Endothelial cell of umbilical vein (primary cell): ENCODE measurements at regions not wholly inside any gene's neighbourhood (a gene's known extent, or its start where the extent isn't known, plus 50 kb on each side); places are given as distances from the start of the nearest gene placed in this dataset.

Experiments
- BruUV-seq: library from RNA; stranded (reverse); fragments of 400-500 nt; replicated peaks from 2 replicates; lab custom pipeline; 2021; lab: Mats Ljungman, UMichigan
- CTCF ChIA-PET: fragments of 300-600, 350-600 bp; sonication (Branson Sonifier 250); formaldehyde crosslinking; loops from one replicate; lab custom pipeline; 2021; ENCODE audit warnings: antibody characterized with exemption, inconsistent platforms; lab: Charles Lee
- POLR2A ChIA-PET: fragments of 300-600, 350-600 bp; sonication (Branson Sonifier 250); formaldehyde crosslinking; loops from one replicate; lab custom pipeline; 2021; ENCODE audit warnings: antibody characterized with exemption, inconsistent platforms; lab: Charles Lee
- DNase-seq: peaks from one replicate; pipeline ENCODE4 v3.0.0-alpha.2; 2011; ENCODE audit warnings: low read depth, low spot score
- FAIRE-seq: peaks from 2 replicates; lab custom pipeline; 2011; peaks lifted over from hg19 to GRCh38; lab: Jason Lieb, UNC
- H2AFZ ChIP-seq: 2 replicates; pipeline ENCODE4 v1.6.0; 2012; ENCODE audit warnings: low read depth, low read length, control low read depth, inconsistent platforms
- H3K27ac ChIP-seq: 2 replicates; pipeline ENCODE4 v1.5.1; 2011; ENCODE audit warnings: low read depth, mild to moderate bottlenecking, control low read depth, low read length, moderate library complexity; ENCODE audit not compliant: insufficient read depth
- H3K27me3 ChIP-seq, 2 experiments: 2 replicates each; pipeline versions ENCODE4 v1.6.0 to v1.6.1; 2011; ENCODE audit warnings: low read length in 2 of 2, mixed read lengths in 1 of 2; ENCODE audit not compliant: control insufficient read depth in 2 of 2, insufficient read depth in 2 of 2
- H3K36me3 ChIP-seq, 2 experiments: 2 replicates in 1 of 2; 3 replicates in 1 of 2; pipeline ENCODE4 v1.5.1; 2011; ENCODE audit warnings: low read length in 2 of 2, mild to moderate bottlenecking in 1 of 2, moderate library complexity in 1 of 2; ENCODE audit not compliant: control insufficient read depth in 2 of 2, insufficient read depth in 2 of 2; ENCODE audit errors: extremely low read depth in 1 of 2
- H3K4me1 ChIP-seq: 3 replicates; pipeline ENCODE4 v1.5.1; 2011; ENCODE audit warnings: mild to moderate bottlenecking, low read length; ENCODE audit not compliant: control insufficient read depth, insufficient read depth; ENCODE audit errors: extremely low read depth
- H3K4me2 ChIP-seq: 2 replicates; pipeline ENCODE4 v1.6.1; 2011; ENCODE audit warnings: low read length, control low read depth, mixed read lengths; ENCODE audit not compliant: insufficient read depth
- H3K4me3 ChIP-seq, 3 experiments: fragments of 200-600 bp in 1 of 3; sonication (generic), shearing (Covaris generic) in 1 of 3; replicated peaks in 1 of 3; 2 replicates each; pipeline ENCODE4 v1.5.1; 2011 to 2016; ENCODE audit warnings: control low read depth in 3 of 3, low read length in 3 of 3, mild to moderate bottlenecking in 2 of 3, inconsistent platforms in 1 of 3, low read depth in 1 of 3, moderate library complexity in 1 of 3; ENCODE audit not compliant: insufficient read depth in 1 of 3
- H3K79me2 ChIP-seq: 2 replicates; pipeline ENCODE4 v1.6.0; 2012; ENCODE audit warnings: low read length, inconsistent platforms; ENCODE audit not compliant: control insufficient read depth, insufficient read depth
- H3K9ac ChIP-seq: replicated peaks from 2 replicates; pipeline ENCODE3; 2011; ENCODE audit warnings: low read length, control low read depth; ENCODE audit not compliant: insufficient read depth; ENCODE audit errors: extremely low read depth
- H3K9me1 ChIP-seq: replicated peaks from 3 replicates; pipeline ENCODE4 v1.6.0; 2011; ENCODE audit warnings: mild to moderate bottlenecking, low read length; ENCODE audit not compliant: control insufficient read depth, insufficient read depth; ENCODE audit errors: extremely low read depth
- H3K9me3 ChIP-seq: replicated peaks from 2 replicates; pipeline ENCODE4 v1.5.1; 2012; ENCODE audit warnings: low read length, inconsistent platforms; ENCODE audit not compliant: control insufficient read depth, insufficient read depth
- H4K20me1 ChIP-seq: replicated peaks from 2 replicates; pipeline ENCODE3; 2011; ENCODE audit warnings: mild to moderate bottlenecking, low read length; ENCODE audit not compliant: control insufficient read depth, insufficient read depth; ENCODE audit errors: extremely low read depth
- CTCF ChIP-seq, 2 donors: IDR thresholded peaks; 1 replicate in 1 of 2; 2 replicates in 1 of 2; pipeline ENCODE4 v1.5.1; 2011; ENCODE audit warnings: low read length in 2 of 2, mild to moderate bottlenecking in 2 of 2, moderate library complexity in 2 of 2, control low read depth in 1 of 2, inconsistent platforms in 1 of 2, low read depth in 1 of 2; ENCODE audit not compliant: insufficient read depth in 1 of 2; ENCODE audit errors: extremely low read depth in 1 of 2
- EZH2 ChIP-seq: IDR thresholded peaks from 2 replicates; pipeline ENCODE4 v1.6.1; 2012; ENCODE audit warnings: borderline replicate concordance, low read depth, mild to moderate bottlenecking, moderate library complexity, low read length, inconsistent platforms; ENCODE audit not compliant: severe bottlenecking
- FOS ChIP-seq: IDR thresholded peaks from 2 replicates; pipeline ENCODE4 v1.6.1; 2011; ENCODE audit warnings: mild to moderate bottlenecking, low read length, moderate library complexity, borderline replicate concordance; ENCODE audit not compliant: insufficient read depth
- GATA2 ChIP-seq: IDR thresholded peaks from 2 replicates; pipeline ENCODE4 v1.7.0; 2011; ENCODE audit warnings: low read depth, mild to moderate bottlenecking, moderate library complexity, mixed read lengths, low read length; ENCODE audit not compliant: insufficient read length, insufficient read depth
- JUN ChIP-seq: IDR thresholded peaks from 2 replicates; pipeline ENCODE4 v1.6.1; 2011; ENCODE audit warnings: borderline replicate concordance, low read depth; ENCODE audit not compliant: insufficient read length, insufficient read depth
- MAX ChIP-seq: IDR thresholded peaks from 2 replicates; pipeline ENCODE4 v1.6.1; 2011; ENCODE audit not compliant: insufficient read depth, insufficient read length
- MYC ChIP-seq: IDR thresholded peaks from one replicate; pipeline ENCODE4 v1.6.1; 2011; ENCODE audit warnings: mild to moderate bottlenecking, low read depth, low read length
- POLR2A ChIP-seq: IDR thresholded peaks from 2 replicates; pipeline ENCODE4 v1.6.1; 2012; ENCODE audit warnings: low read depth, mild to moderate bottlenecking, control low read depth, low read length
- POLR2AphosphoS5 ChIP-seq: IDR thresholded peaks from 2 replicates; pipeline ENCODE4 v1.6.1; 2012; ENCODE audit warnings: low read depth, mild to moderate bottlenecking, control low read depth, low read length, moderate library complexity; ENCODE audit not compliant: insufficient read depth
- dilution Hi-C: fragments of 300-500 bp; cut with MboI; formaldehyde crosslinking; loops from one replicate; pipeline ENCODE4 v1.15.0; 2019; ENCODE audit warnings: low sequenced_read_pairs; ENCODE audit not compliant: extremely low pct_ligation_motif_present
- intact Hi-C: fragments of 100-400 bp; cut with micrococcal nuclease; formaldehyde crosslinking; loops from one replicate; pipeline ENCODE4 v1.10.0; 2022

- Histone ChIP-seq H3K36me3 (no peaks in the 10 kb centered on the region), H3K27ac (no peak overlapping the region), H3K4me2 (no peak overlapping the region), H3K79me2 (no peaks in the 10 kb centered on the region), H2AFZ (no peak overlapping the region), H4K20me1 (no peaks in the 10 kb centered on the region), H3K9ac (no peak overlapping the region), H3K27me3 (peaks cover 48 to 63% of the 10 kb centered on the region in 2 experiments), H3K4me1 (no peaks in the 10 kb centered on the region), H3K4me3 (no peak overlapping the region), H3K9me1 (no peaks in the 10 kb centered on the region), H3K9me3 (no peaks in the 10 kb centered on the region)
- FAIRE-seq: no peak
- no TSS peak for BruUV-seq
- ChIA-PET CTCF (interaction anchor here (1.8 kb wide), 1 partner anchor 23 kb away, joined by 5 read pairs; no protein-coding TSS in a partner anchor), POLR2A (interaction anchor here (0.8 kb wide), 1 partner anchor 14 kb away, joined by 7 read pairs; no protein-coding TSS in a partner anchor)
- no peak for DNase-seq
- TF ChIP-seq EZH2 (no peak), POLR2AphosphoS5 (no peak), POLR2A (no peak), JUN (no peak), MYC (no peak), CTCF (IDR thresholded peaks at IDR 0.05; ENCODE audit: extremely low read depth in 1 of 2, insufficient read depth in 1 of 2, low read depth in 1 of 2, low read length in 2 of 2) (no peak), GATA2 (no peak), FOS (no peak), MAX (no peak)
- intact Hi-C loops (no loop called here), dilution Hi-C loops (no loop called here)
Measured at GRCh38 chr3:184491011-184491576, 70.5 kb upstream of the EPHB3 start.
